GM19328 (cell line): ENCODE measurements at regions not wholly inside any gene's neighbourhood (a gene's known extent, or its start where the extent isn't known, plus 50 kb on each side); places are given as distances from the start of the nearest gene placed in this dataset.

ENCODE experiments used
- ATAC-seq: cut with Tn5 transposase; IDR thresholded peaks from one replicate; pipeline ENCODE4 v1.9.1; 2021; ENCODE audit warnings: mild to moderate bottlenecking, moderate library complexity; ENCODE audit not compliant: unreplicated experiment

DNA sequence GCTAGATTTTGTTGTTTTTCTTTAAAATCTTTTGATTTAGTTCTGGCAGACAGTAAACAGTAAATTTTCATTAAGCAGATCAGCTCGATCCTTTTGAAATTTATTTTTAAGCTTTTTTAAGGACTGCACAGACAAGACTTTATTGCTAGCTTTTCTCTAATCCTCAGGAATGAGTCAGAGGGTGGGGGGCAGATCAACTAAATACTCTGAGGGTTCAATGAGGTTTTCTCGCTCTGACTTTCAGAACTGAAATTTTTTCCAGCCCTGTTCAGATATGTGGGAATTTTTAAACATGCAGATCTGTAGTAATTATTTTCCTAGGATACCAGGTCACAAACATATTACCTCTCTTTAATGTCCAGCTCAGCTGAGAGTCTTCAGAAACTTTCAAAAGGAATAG, 977.2 kb downstream of the CDH11 start:
- no peak for ATAC-seq

- ATAC-seq: no peak
These were observed 983.2 kb downstream of the CDH11 start for GRCh38 chr16:64138621-64139020.

- ATAC-seq: no peak
These were observed 983.9 kb downstream of the CDH11 start for GRCh38 chr16:64138006-64138405.

DNA sequence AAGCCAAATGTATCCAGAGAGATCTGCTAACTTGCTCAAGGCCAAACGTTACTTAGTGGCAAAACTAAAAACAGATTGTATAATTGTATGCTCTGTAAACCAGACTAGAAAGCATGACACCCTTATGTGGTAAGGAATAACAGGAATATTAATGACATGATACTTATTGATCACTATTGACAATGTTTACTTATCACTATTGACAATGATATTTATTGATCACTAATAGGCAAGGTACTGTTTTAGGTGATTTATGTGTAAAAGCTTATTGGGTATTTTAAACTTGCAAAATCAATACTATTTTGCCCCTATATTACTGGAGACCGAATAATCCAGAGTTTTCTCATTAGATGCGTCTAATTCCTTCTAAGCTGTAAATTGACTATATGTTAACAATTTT, 985.1 kb downstream of the CDH11 start:
- ATAC-seq: no peak

- no peak for ATAC-seq
These were observed 985.5 kb downstream of the CDH11 start for GRCh38 chr16:64136314-64136713.

DNA sequence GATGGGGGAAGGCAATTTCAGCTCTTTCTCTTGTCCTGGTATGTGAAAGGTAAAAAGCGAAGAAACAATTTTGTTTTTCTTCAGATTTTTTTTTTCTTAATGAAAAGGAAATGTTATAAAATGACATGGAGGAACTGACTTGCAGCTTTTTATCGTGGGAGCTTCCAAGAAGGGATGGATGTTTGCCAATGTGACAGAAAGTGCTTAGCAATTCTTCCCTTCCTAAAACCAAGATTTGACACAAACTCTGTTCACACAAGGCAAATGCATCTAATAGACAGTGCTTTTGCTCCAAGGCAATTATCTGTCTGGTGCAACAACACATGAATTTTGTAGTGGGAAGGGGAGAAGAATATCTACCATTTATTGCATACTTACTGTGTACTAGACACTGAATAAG, 988.5 kb downstream of the CDH11 start:
- no peak for ATAC-seq

DNA sequence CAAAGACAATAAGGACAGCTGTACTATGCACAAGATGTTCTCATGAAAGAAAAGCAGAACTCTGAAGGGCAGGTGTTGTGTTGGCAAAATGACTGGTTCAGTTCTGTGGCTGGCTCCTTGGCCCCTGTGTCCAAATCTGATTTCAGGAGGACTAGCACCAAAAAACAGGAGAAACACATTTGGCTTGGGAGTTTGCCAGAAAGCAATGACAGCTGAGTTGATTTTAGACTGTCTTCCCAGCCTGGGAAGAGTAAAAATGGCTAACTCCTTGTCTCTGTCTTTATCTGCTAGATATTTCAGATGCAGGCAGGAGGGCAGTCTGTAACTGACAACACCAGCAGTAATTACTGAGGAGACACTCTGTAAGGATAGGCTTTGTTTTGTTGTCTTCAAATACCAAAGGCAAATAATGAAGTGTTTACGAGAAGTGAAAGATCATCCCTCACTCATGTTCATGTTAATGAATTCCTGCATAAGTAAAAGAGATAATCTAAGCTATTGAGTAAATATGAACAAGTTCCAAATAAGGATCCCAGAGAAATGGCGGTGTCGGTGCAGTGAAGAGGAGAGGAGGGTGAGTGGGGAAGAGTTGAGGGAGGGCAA, 989.0 kb downstream of the CDH11 start:
- ATAC-seq: no peak

- ATAC-seq: no peak
These were observed 989.7 kb downstream of the CDH11 start for GRCh38 chr16:64132190-64132589.

DNA sequence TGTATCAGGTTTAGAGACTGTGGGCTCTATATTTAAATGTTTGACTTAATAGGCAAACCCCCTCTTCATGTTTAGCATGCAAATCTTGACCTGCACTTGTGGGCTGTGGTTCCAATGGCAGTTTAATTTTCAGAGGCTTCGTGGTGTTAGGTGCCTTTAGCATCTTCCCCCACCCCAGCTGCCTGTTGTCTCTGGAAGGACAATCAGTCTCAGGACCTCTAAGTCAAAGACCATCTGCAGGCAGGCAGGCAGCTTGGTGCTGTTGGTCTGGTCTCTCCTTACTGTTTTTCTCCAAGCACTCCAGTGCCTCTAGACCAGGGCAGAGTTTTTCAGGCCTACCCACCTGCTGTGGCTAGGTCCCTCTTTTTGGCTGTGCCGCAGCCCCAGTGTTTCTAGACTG, 990.4 kb downstream of the CDH11 start:
- no peak for ATAC-seq

- no peak for ATAC-seq
These were observed 991.7 kb downstream of the CDH11 start for GRCh38 chr16:64130140-64130539.

- no peak for ATAC-seq
These were observed 999.7 kb downstream of the CDH11 start for GRCh38 chr16:64122177-64122576.

- ATAC-seq: no peak
These were observed 1000.4 kb downstream of the CDH11 start for GRCh38 chr16:64121473-64121872.

- ATAC-seq: no peak
These were observed 1005.7 kb downstream of the CDH11 start for GRCh38 chr16:64116151-64116550.

GRCh38 chr16:64109241-64109640, 1012.6 kb downstream of the CDH11 start:
- ATAC-seq: no peak

DNA sequence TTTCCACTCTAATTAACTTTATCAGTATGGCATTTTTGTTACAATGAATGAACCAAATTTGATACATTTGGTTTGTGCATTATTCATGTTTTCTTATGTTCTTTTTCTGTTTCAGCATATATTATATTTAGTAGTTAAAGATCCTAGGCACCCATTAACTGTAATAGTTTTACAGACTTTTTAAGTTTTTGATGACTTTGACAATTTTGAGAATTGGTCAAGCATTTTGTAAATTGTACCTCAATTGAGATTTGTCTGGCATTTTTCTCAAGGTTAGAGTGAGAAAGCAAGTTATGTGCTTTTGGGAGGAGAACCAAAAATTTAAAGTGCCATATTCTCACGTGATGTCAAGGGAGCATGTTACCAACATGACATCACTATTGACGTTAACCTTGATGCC, 1019.2 kb downstream of the CDH11 start:
- no peak for ATAC-seq

DNA sequence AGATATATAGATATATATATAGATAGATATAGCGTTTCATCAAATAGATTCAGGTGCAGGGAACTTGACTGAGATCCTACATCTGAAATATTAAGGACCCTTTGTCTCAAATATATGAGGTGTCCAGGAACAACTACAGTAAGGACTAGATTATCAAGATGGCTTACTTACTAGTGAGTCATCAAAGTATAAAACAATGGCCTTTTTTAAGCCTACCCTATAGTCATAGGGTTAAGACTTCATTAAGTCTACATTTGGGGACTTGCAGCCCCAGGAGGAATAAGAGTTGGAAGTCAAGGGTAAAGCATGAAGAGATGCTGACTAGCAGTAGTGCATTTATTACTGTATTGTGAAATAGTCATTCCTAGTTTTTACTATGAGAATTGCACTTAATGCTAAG, 1023.4 kb downstream of the CDH11 start:
- ATAC-seq: no peak

DNA sequence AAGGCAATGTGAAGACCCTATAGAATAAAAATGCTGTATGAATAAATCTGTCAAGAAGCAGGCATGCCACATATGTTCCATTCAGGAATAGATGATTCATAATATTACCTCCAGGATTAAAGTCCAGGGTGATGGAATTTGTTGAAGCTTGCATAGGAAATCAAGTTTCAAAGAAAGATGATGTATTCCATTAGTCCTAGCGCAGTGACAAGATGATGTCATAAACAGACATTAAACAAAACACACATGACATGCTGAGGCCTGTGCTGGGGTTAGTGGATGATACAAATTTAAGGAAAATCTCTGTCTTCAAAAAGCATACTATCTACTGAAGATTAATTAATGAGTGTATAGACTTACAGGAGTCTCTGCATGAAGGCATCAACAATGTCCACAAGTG, 1025.2 kb downstream of the CDH11 start:
- no peak for ATAC-seq

DNA sequence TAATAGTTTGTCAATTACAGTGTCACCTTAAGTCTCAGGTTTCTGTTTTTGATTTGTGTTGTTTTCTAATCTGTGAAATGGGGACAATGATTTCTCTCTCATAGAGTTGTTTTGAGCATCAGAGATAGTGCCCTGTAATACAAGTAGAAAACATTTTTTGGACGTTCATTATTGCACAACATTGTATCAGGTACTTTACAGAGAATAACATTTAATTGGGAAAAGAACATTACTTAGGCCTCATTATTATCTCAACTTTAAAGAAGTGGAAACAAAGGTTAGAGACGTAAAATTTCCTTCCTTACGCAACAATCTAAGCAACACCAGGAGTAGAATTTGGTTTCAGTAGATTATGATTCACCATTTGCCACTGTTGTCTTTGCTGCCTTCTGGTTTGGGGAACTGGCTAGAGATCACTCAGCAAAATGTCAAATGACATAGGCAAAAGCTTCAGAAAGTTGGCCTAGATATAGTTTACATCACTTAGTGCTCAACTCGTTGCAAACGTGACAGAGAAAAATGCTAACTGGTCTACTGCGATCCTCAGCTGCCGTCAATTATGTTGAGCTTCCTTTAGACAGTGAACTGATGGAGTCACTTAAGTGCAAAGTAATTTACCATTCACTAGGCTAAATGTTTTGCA, 1026.8 kb downstream of the CDH11 start:
- no peak for ATAC-seq

DNA sequence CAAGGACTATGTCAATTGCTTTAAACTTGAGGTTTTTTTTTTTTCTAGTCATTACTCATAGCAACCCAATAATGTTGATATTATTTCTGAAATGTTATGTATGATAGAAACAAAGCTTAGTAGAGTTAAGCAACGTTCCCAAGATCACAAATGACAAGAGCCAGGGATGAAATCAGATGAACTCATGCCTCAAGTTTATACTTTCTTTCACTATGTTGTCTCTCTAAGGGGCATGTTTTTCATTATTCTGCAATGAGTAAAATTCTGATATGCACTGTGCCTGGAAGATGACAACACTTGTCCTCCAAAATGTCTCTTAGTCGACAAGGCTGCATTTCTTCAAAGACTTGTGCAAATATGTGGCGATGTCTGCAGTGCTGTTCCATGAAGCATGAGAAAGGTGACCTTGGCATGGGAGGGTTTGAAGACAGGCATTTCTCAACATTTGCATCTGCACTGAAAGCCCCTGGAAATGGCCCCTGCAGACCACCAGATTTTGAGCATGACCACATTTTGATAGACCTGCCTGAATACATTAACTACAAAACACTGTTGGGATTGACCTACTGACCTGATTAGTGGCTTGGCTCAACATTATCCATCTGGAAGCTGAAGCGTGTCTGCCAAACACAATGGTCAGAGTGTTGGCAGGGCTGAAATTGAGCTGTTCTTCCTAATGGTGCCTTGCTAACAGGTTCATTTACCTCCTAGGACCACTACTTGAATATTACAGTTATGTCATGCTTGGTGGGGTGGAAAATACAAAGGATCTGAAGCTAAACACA, 1027.5 kb downstream of the CDH11 start:
- no peak for ATAC-seq

GRCh38 chr16:64092271-64092670, 1029.6 kb downstream of the CDH11 start:
- no peak for ATAC-seq

- no peak for ATAC-seq
These were observed 1031.5 kb downstream of the CDH11 start for GRCh38 chr16:64090327-64090726.

- ATAC-seq: no peak
These were observed 1032.2 kb downstream of the CDH11 start for GRCh38 chr16:64089697-64090096.
